Stimulated activated CD8-positive, alpha-beta memory T cell treated with anti-CD3 and anti-CD28 coated beads, Interleukin-15, amount 100 ng/mL, for 48 hours (primary cell): ENCODE measurements at regions not wholly inside any gene's neighbourhood (a gene's known extent, or its start where the extent isn't known, plus 50 kb on each side); places are given as distances from the start of the nearest gene placed in this dataset.

Experiments
- DNase-seq, 2 donors: peaks; one replicate each; pipeline ENCODE4 v3.0.0-alpha.2; 2020; ENCODE audit warnings: low read depth in 2 of 2

DNA sequence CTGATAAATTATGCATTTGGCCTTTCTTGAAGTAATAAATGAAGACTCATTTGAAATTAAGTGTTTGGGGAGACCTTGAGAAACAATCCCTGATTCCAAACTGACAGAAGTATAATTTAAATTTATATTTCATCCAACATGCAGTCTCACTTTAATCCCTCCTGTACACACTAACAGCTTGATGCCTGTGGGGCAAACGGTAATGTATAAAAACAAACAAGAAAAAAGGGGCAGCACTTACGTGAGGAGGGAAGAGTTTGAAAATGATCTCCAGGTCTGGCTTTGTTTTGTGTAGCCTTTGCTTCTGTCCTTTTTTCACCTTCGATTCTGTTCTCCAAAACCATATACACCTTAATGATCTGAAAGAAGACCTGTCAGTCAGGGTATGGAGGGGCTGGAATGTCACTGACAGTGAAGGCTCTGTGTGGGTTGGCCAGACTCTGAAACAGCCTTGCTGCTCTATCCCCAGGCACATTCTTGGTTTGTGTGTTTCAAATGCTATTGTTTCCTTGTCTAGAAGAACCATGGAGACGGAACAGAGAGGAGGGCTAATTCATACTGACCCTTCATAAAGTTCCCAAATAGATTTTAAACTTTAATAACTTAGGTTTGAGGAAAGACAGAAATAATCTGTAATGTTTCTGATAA, 338.2 kb upstream of the WWC1 start:
- DNase-seq: no peak

DNA sequence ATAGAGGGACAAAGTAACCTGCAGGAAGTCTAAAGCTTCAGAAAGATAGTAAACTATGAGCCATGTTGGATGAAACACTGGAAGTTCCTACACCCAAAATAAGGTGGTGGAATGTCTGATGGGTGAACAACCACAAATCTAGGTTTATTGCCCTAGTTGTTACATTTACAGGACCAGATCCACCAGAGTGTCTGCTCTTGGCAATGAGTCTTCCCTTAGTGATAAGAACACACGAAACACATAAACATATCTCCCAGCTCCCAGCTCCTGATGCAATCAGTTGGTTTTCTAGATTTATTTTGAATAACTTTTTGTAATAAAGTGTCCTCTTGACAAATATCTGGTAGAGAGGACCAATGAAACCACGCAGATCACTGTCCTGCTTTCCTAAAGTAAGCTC, 329.7 kb upstream of the WWC1 start:
- no peak for DNase-seq

DNA sequence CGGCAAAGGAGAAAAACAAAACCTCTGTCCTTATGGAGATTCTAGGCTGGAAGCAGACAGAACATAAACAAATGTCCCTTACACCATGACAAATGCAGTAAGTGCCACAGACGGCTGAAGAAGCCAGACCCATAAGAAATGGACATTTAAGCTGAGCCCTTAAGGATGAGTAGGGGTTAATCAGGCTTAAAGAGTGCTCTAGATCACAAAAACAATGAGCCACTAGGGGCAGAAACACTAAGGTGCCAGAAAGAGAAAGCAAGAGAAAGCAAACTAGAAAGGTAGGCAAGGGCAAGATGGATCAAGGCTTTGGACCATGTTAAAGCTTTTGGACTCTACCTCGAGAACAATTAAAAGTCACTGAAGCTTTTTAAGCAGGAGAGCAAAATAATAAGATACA, 326.9 kb upstream of the WWC1 start:
- DNase-seq: no peak

DNA sequence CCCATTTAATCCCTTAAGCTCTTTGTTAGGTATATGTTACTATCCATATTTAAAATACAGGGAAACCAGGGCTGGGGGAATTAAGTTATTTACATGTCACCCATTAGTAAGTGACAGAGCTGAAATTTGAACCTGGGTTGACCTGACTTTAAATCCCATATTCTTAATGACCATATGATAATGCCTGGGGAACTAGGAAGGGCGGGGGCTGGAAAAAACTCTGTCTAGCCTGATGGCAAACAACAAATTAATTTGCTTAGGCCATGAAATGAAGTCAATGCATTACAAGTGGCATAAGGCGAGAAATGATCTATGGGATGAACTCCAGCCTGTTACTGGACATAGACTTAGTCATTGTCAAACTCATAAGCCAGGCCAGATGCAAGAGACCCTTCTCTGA, 325.7 kb upstream of the WWC1 start:
- DNase-seq: no peak

DNA sequence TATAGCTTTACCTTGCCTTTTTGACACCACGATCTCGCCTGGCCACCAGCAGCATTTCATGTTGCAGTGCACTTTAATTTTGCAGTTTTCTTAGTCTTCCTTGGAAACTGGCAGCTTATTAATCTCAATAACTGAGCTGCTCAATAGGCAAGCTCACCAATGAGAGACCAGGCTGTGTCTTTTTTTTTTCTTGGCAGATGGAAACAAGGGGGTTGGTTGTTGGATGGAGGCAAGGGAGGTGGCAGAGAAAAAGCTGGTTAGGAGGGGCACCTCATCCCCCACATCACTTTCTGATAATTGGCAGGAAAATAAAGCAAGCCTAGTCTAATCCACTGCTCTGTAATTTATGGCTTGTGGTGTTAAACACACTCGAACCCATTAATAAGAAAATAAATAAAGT, 324.5 kb upstream of the WWC1 start:
- DNase-seq: no peak

DNA sequence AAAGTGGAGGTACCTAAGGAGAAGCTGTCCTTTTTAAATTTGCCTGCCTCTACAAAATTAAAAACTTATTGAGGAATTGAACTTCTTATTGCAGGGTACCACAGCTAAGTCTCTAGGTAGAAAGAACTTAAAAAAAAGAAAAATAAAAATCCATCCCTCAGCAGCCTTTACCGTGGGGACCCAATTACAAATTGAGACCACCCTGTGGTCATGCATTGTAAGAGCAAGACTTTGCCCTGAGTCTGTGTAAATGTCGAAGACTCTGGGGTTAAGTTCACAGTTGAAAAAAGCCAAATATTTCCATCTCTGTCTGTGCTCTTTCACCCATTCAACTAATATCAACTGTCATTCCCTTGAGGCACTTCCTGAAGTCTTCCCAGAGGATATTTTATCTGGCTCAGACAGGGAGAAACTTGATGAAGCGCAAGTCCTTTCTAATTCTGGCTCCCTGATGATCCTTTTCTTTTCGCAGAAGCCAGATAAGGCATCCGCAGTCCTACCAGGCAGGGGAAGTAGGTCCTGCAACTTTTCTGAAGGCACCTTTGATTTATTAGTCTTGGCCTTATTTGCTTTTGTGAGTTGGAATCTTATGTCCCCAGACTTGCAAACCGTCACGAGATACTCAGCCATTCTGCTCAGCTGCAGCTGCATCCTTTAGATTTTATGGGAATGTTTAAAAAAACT, 323.8 kb upstream of the WWC1 start:
- no peak for DNase-seq

DNA sequence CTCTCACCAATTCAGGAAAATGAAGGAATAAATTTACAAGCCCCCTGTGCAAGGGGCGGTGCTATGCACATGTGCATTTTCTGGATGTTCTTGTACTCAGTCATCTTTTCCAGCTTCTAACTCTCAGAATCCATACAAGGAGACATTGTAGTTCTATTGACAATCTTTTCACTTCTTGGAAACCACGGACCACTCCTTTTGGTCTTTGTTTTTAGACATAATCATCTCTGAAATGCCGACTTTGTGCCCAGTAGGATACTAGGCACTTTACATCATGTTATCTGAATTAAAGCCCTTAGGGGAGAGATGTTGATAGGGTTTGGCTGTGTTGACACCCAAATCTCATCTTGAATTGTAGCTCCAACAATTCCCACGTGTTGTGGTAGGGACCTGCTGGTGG, 322.6 kb upstream of the WWC1 start:
- DNase-seq: no peak

DNA sequence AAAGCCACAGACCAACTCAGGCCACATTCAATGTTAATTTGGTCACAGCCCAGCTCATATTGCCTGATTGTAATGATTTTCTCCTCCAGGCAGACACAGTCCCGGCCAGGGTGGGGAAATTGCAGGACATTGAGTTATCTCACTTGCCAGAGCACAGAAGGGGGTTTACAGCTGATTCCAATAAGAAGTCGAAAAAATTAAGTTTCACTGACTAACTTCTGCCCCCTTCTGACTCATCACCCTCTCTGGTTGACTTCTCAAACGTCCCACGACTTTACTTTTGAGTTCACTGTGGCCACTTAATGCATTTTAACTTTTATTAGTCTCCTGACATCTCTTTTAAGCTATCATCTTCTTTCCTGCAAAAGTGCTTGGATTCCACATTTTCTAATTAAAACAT, 321.4 kb upstream of the WWC1 start:
- no peak for DNase-seq

DNA sequence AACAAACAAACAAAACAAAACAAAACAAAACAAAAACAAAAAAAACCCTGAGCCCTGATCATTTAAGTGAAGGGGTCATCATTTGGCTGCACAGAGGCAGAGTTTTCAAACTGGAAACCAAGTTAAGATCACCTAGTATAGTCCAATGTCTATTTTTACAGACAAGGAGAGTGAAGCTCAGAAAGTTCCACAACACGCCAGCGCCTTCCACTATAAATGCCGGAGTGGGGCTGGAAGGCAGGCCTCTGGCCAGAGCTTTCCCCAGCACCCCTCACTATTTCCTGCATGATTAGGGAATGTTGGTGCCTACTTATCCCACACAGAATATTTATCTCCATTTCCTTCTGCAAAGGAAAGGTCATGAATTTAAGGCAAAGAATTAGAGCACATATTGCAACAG, 319.7 kb upstream of the WWC1 start:
- DNase-seq: no peak

DNA sequence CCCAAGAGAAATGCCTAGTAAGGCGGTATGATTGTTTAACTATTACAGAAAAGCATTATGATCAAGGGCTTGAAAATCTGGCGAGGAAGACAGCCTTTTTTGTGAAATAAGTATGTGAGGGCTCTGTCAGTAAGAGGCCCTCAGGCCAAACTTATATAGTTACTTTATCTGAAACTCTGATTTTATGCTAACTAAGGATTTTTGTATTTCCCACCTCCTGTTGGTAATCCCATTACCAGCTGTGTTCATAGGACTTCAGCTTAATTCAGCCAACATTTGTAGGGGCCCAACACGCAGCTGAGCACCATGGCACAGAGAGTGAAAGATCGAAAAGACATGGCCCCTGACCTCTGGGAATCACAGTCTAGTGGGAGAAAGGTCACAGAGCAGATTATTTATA, 318.3 kb upstream of the WWC1 start:
- no peak for DNase-seq

DNA sequence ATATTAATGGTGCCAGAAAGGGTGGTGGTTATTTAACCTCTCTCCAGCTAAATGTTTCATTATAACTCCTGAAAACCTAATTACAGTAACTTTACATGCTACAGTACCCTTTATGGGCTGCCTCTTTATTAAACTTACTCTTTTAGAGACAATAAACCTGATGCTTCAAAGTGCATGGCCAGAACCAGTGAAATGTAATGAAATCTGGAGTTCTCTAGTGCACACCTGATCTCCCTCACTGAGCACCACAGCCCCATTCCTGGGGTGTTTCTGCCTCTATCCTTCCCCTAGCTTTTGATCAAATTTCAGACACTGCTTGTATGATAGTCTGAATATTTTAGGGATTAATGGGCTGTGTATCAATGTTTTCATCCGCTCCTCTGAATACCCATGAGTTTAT, 306.5 kb upstream of the WWC1 start:
- DNase-seq: no peak

DNA sequence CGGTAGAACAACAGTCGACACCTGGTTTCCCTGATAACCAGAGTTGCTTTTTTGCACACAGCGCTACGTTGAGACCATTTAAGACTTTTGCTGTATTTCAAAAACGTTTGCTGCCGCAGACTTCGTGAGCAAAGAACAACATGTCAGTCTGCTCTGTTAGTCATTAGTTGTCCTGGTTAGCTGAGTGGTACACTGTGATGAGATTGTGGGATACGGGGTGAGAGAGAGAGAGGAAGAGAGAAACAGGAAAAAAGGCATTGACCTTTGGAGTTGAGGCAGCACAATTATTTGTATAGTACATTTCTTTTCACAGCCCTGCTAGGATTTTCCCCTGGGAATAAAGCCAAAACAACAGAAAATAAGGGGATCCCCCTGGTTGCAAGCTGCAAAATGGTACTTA, 306.1 kb upstream of the WWC1 start:
- no peak for DNase-seq

DNA sequence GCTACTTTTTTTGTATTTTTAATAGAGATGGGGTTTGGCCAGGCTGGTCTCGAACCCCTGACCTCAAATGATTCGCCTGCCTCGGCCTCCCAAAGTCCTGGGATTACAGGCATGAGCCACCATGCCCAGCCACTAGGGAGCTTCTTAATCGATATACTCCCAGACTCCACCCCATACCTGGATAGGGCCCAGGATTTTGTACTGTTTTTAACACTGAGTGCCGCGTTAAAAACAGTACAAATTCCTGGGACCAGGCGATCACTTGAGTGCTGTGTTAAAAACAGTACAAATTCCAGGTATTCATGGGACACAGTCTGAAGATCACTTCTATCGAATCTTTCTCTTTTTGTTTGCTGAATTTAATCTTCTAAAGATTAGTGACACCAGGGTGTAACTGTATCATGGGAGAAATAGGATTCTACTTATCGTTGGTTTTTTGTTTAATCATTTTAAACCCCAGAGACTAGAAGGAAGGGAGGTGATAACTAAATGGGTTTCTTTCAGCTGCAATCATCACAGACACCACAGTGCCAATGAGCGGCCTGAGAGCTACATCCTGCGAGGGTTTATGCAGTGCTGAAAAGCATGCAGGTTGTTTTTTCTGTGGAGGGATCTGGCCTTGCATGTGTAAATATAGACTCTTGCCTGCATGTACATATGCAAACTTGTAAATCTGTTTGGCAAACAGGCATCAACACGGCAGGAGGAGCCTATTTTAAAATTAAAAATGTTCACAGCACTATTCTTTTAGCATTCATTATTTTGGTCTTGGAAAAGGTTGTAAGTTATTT, 303.8 kb upstream of the WWC1 start:
- no peak for DNase-seq

DNA sequence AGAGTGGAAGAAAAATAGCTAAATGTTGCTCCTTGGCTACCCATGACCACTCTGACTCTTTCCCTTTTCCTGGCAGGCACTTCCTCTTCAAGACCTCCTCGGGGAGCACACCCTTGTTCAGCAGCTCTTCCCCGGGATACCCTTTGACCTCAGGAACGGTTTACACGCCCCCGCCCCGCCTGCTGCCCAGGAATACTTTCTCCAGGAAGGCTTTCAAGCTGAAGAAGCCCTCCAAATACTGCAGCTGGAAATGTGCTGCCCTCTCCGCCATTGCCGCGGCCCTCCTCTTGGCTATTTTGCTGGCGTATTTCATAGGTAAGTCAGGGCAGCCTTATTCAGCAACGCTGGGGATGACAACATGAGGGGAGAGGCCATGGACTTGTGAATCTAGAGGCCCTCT, 298.6 kb upstream of the WWC1 start:
- no peak for DNase-seq

DNA sequence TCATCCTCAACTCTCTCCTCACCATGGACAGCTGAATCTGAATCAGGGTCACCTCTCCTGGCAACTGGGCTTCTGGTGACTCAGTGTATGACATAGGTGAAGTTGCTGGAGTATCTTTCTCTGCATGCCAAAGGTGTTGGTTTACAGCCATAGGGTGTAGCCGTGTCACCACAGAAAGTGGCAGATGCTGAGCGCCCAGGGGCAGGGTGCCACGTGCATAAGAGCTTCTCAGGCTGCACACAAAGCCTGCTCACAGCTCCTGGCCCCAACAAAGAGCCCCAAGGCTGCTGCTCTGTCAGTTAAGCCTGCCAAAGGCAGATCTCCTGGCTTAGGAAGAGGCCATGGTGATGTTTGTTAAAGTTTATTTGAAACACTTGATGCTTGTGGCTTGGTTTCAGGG, 297.7 kb upstream of the WWC1 start:
- no peak for DNase-seq

DNA sequence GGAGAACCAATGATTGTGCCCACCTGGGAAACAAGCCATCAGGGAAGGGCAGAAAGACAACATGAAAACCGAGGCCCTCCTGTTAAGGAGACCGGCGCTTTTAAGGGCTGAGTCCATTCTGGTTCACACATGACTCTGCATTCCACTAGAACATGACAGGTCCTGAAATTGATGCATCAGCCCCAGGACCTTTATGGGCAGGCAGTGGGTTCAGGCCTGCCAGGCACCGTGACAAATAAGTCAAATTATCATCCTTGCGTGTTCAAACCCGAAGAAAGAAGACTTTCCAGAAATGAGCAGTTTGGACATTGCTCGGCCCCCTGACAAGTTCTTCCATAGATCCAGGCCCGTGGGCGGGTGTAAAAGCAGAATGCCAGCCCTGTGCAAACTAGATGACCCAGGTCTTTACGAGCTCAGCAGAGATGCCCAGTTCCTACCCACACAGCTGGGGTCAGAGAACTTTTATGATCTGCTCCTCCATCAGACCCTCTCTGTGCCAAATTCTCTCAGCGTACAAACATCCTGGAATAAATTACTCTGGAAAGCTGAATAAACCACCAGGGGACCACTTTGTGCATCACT, 295.5 kb upstream of the WWC1 start:
- DNase-seq: no peak

DNA sequence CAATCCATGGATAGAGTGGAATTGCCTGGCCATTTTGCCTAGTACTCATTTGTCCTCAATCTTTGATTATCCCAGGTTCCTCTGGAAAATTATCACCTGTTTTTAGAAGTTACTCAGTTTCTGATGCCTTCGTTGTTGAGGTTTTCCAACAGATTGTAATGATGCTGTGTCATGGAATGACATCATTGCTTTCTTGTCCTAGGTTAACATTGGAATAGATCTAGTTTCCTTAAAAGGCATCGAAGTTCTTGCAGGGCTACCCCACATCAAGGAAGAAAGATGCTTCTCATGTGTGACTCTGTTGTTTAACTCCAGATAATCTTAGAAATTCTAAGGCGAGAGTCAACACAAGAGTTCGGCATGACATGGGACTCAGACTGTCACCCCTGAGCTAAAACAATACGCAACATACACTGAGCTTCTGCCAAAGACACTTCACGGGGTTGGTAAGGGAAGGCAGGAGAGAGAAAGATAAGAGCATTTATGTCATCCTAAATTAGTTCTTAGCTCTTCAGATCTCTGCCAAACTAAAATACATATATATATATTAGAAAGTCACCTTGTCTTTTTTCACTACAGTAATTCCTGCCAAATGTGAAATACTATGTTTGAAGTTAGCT, 293.2 kb upstream of the WWC1 start:
- no peak for DNase-seq

DNA sequence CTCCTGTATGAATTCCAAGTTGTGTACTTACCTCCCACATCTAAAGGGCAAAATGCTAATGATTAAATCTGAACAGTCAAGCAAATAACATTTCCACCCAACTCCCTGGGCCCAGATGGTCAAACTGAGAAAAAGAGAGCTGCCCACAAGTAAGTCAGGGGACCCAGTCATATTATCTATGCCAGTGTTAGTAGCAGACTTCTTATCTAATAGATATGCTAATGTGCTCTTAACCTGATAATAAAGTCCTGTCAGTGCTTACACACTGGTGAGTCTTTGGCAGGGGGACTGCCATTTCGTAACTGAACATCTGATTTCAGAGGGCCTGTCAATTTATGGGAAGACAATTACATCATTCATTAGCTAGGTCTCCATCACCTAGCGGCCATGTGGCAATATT, 292.3 kb upstream of the WWC1 start:
- no peak for DNase-seq

DNA sequence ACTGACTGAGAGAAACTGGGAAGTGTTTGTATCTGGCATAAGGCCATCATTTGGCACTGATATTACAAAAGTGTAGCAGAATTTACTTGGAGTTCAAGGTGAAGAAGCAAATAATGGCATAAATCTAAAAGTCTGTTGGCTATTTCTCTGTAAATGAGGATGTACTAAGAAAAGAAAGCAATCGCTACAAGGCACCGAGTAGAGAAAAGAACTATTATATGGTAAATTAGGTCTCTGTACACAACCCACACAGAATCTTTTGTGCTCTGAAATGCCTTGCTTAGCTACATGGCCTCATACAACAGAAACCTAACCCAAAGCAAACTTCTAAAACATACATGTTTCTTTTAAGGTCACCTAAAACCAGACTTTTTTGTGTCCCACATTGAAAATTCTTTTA, 290.1 kb upstream of the WWC1 start:
- no peak for DNase-seq

DNA sequence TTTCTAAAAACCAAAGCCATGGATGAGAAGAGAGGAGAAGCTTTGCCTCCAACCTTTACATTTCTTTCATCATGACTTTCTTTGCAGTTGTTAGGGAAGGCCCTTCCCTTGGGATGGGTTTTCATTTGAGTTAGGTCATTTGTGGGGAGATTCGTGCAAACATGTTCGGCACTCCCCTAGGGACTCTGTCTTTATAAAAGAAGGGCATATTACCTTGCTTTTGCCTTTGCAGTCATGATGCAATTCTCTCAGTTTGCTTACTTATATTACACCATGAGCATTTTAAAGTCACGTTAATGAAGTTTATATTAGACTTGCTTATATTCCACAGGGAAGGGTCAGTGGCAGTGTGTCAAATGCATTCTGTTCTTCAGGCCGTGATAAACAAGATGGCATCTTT, 289.3 kb upstream of the WWC1 start:
- no peak for DNase-seq

DNA sequence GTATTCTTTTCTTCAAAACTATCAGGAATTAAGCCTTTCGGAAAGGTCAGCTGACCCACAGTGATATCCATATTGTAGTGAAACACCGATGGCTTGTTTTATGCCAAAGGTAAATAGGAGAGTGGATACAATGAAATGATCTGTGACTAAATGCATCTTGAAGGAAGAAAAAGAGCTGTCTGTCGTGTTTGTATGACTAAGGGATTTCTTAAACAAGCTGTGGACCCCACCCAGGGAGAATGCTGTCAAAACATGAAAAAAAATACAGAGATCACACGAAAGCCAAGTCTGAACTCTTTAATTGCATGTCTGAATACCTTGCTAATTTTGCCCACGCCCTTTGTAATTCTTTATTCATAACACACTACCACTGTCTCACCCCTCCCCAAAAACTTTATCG, 286.4 kb upstream of the WWC1 start:
- no peak for DNase-seq

DNA sequence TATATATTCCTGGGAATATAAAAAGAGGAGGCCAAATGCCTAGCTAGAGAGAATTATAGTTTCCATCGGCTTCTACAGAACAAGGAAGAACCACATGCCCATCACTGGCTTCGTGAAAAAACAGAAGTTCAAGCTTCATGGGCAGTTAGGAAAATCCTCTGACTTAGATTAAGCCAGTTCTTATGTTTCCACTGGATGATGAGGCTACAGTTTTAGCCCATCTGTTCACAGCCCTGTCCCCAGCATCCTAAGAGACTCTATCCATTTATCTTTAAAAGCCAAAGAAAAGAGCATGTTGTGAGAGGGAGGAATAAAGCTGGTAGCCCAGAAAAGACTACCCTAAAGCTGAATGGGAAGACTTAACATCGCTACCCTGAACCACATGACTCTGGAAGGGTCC, 285.5 kb upstream of the WWC1 start:
- no peak for DNase-seq
